Loucy (cell line): ENCODE measurements at regions not wholly inside any gene's neighbourhood (a gene's known extent, or its start where the extent isn't known, plus 50 kb on each side); places are given as distances from the start of the nearest gene placed in this dataset.

Source experiments
- H2AFZ ChIP-seq: fragments of 200-600 bp; sonication (generic); 2 replicates; pipeline ENCODE4 v1.6.0; 2016; ENCODE audit warnings: antibody characterized with exemption, mild to moderate bottlenecking, low read length, moderate library complexity
- H3F3A ChIP-seq: fragments of 200-600 bp; 2 replicates; pipeline ENCODE4 v1.6.0; 2016; ENCODE audit warnings: antibody characterized with exemption, low read depth, mild to moderate bottlenecking
- H3K27me3 ChIP-seq: fragments of 200-600 bp; sonication (generic); 2 replicates; pipeline ENCODE4 v1.6.1; 2014; ENCODE audit warnings: low read length, mild to moderate bottlenecking; ENCODE audit not compliant: insufficient read depth, poor library complexity, severe bottlenecking
- H3K36me3 ChIP-seq: fragments of 200-600 bp; sonication (generic); 2 replicates; pipeline ENCODE4 v1.6.1; 2016; ENCODE audit warnings: low read length; ENCODE audit not compliant: insufficient read depth
- H3K4me1 ChIP-seq: fragments of 200-600 bp; sonication (generic); 2 replicates; pipeline ENCODE4 v1.5.1; 2014; ENCODE audit warnings: low read length, mild to moderate bottlenecking; ENCODE audit not compliant: insufficient read depth, poor library complexity, severe bottlenecking
- H3K4me2 ChIP-seq: fragments of 200-600 bp; sonication (generic); 2 replicates; pipeline ENCODE4 v1.6.0; 2014; ENCODE audit warnings: antibody characterized with exemption, low read length, low read depth, mild to moderate bottlenecking; ENCODE audit not compliant: poor library complexity, severe bottlenecking
- H3K4me3 ChIP-seq: fragments of 200-600 bp; sonication (generic); 2 replicates; pipeline ENCODE4 v1.5.1; 2014; ENCODE audit warnings: low read length, mild to moderate bottlenecking, mixed read lengths; ENCODE audit not compliant: poor library complexity, severe bottlenecking
- H3K79me2 ChIP-seq: fragments of 200-600 bp; sonication (generic); 2 replicates; pipeline ENCODE4 v1.6.1; 2014; ENCODE audit warnings: low read length; ENCODE audit not compliant: insufficient read depth
- H3K9ac ChIP-seq: fragments of 200-600 bp; sonication (generic); 2 replicates; pipeline ENCODE4 v1.6.0; 2014; ENCODE audit warnings: mild to moderate bottlenecking, low read depth, low read length, moderate library complexity; ENCODE audit not compliant: poor library complexity, severe bottlenecking
- H3K9me2 ChIP-seq: fragments of 200-600 bp; sonication (generic); replicated peaks from 2 replicates; pipeline ENCODE4 v1.6.1; 2016; ENCODE audit warnings: low read depth, low read length, mixed read lengths
- H3K9me3 ChIP-seq: fragments of 200-600 bp; sonication (generic); 2 replicates; pipeline ENCODE4 v1.6.1; 2014; ENCODE audit warnings: mild to moderate bottlenecking, antibody characterized with exemption, low read length, low read depth; ENCODE audit not compliant: insufficient read depth
- H4K20me1 ChIP-seq: fragments of 200-600 bp; sonication (generic); 2 replicates; pipeline ENCODE4 v1.6.0; 2014; ENCODE audit warnings: antibody characterized with exemption, low read length, mild to moderate bottlenecking; ENCODE audit not compliant: insufficient read depth, poor library complexity, severe bottlenecking
- CTCF ChIP-seq: fragments of 200-600 bp; sonication (generic); conservative IDR thresholded peaks from 2 replicates; pipeline ENCODE4 v1.5.1; 2014; ENCODE audit warnings: mild to moderate bottlenecking, antibody characterized with exemption, low read length
- EZH2phosphoT487 ChIP-seq: fragments of 200-600 bp; IDR thresholded peaks from 2 replicates; pipeline ENCODE4 v1.6.1; 2018; ENCODE audit warnings: antibody characterized with exemption, mild to moderate bottlenecking, moderate library complexity, borderline replicate concordance

GRCh38 chr5:68766952-68767464 is 326.8 kb upstream of the SLC30A5 start:
- TF ChIP-seq EZH2phosphoT487, result no peak
- no peak for TF ChIP-seq CTCF
- H4K20me1 ChIP-seq, result no peaks in the 10 kb centered on the region
- peaks cover 4% of the 10 kb centered on the region for H3K4me1 ChIP-seq
- H3K9ac ChIP-seq, result no peak overlapping the region
- H3K36me3 ChIP-seq, result no peaks in the 10 kb centered on the region
- no peaks in the 10 kb centered on the region for H3K9me2 ChIP-seq
- no peaks in the 10 kb centered on the region for H3K9me3 ChIP-seq
- no peak overlapping the region for H2AFZ ChIP-seq
- no peaks in the 10 kb centered on the region for H3K79me2 ChIP-seq
- no peak overlapping the region for H3K4me3 ChIP-seq
- H3K27me3 ChIP-seq, result no peaks in the 10 kb centered on the region
- H3F3A ChIP-seq, result no peaks in the 10 kb centered on the region
- H3K4me2 ChIP-seq, result no peak overlapping the region

DNA sequence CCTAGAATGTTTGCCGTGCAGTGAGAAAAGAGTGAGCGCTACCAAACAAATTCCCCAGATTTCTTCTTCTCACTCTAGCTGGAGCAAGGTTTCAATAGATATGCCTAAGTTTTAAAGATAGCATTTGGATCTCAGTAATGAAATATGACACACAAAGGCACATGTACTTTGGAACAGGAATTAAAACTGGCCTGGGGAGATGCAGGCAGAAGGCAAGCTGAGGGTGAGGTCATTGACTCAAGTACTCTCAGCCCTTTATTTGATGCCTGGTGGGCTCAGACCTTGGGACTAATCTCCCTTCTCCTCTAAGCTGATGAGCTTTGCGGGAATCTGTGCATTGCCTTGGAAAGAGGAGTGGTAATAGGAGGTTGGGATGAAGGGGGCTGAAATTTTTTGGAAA is 323.3 kb upstream of the SLC30A5 start:
- Histone ChIP-seq H3F3A (no peaks in the 10 kb centered on the region), H3K4me3 (no peak overlapping the region), H3K27me3 (no peaks in the 10 kb centered on the region), H2AFZ (no peak overlapping the region), H3K9me2 (no peaks in the 10 kb centered on the region), H3K79me2 (no peaks in the 10 kb centered on the region), H3K9ac (no peak overlapping the region), H3K36me3 (no peaks in the 10 kb centered on the region), H4K20me1 (no peaks in the 10 kb centered on the region), H3K9me3 (no peaks in the 10 kb centered on the region; the same call in 1 of the 2 replicates), H3K4me2 (no peak overlapping the region), H3K4me1 (peaks cover 4% of the 10 kb centered on the region)
- no peak for TF ChIP-seq EZH2phosphoT487
- TF ChIP-seq CTCF, result no peak

- no peaks in the 10 kb centered on the region for H3K27me3 ChIP-seq
- H3K4me1 ChIP-seq, result peaks cover 4% of the 10 kb centered on the region
- no peak overlapping the region for H3K9ac ChIP-seq
- H3K4me3 ChIP-seq, result no peak overlapping the region
- no peaks in the 10 kb centered on the region for H3K9me2 ChIP-seq
- no peak overlapping the region for H3K4me2 ChIP-seq
- no peaks in the 10 kb centered on the region for H3K36me3 ChIP-seq
- no peak for TF ChIP-seq EZH2phosphoT487
- no peak for TF ChIP-seq CTCF
- H3K79me2 ChIP-seq, result no peaks in the 10 kb centered on the region
- no peaks in the 10 kb centered on the region for H4K20me1 ChIP-seq
- H3K9me3 ChIP-seq, result no peaks in the 10 kb centered on the region; the same call in 1 of the 2 replicates
- H2AFZ ChIP-seq, result no peak overlapping the region
- H3F3A ChIP-seq, result no peaks in the 10 kb centered on the region
Observed at GRCh38 chr5:68771221-68771620, 322.6 kb upstream of the SLC30A5 start.
